PFSK-1 (cell line): ENCODE measurements at regions not wholly inside any gene's neighbourhood (a gene's known extent, or its start where the extent isn't known, plus 50 kb on each side); places are given as distances from the start of the nearest gene placed in this dataset.

ENCODE experiments used
- FOXP2 ChIP-seq: optimal IDR thresholded peaks from 2 replicates; pipeline ENCODE3; 2011; ENCODE audit warnings: borderline replicate concordance, control low read depth, inconsistent platforms; ENCODE audit not compliant: insufficient read depth; ENCODE audit errors: extremely low read length, extremely low read depth
- POLR2AphosphoS5 ChIP-seq: IDR thresholded peaks from 2 replicates; pipeline ENCODE4 v1.6.1; 2012; ENCODE audit warnings: low read depth, mild to moderate bottlenecking, control low read depth, low read length, moderate library complexity
- SIN3A ChIP-seq: IDR thresholded peaks from 2 replicates; pipeline ENCODE4 v1.6.1; 2012; ENCODE audit warnings: mild to moderate bottlenecking, low read length, moderate library complexity, borderline replicate concordance; ENCODE audit not compliant: insufficient read depth
- TAF1 ChIP-seq: IDR thresholded peaks from 2 replicates; pipeline ENCODE4 v1.6.1; 2012; ENCODE audit warnings: low read length, control low read depth, borderline replicate concordance; ENCODE audit not compliant: insufficient read depth
- TF ChIP-seq, protein P1 (sequence below), 2 experiments: IDR thresholded peaks; 2 replicates each; pipeline versions ENCODE4 v1.6.1 to v1.8.0; 2011 to 2012; ENCODE audit warnings: low read depth in 2 of 2, low read length in 2 of 2, control low read depth in 1 of 2, inconsistent platforms in 1 of 2, mild to moderate bottlenecking in 1 of 2, moderate library complexity in 1 of 2; ENCODE audit not compliant: insufficient read depth in 1 of 2

DNA sequence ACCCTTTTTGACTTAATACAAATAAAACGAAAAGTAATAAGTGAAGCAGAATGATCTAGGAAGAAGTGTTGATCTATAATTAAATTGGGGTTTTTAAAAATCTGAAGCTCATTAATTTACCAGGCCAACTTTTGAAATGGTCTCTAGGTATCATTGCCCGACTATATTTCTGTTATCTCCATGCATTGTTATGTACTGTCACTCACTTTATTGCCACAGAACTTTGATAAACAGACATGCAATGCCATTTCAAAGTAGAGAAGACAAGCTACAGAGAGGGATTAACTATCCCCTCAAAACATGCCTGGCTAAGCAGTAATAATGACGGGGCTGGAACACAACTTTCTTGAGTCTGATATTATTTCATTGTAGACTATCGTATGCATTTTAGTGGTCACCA is 147.6 kb upstream of the ITGA4 start:
- TF ChIP-seq POLR2AphosphoS5 = no peak
- TF ChIP-seq TAF1 = no peak
- TF ChIP-seq FOXP2 = no peak
- TF ChIP-seq, protein P1, sequence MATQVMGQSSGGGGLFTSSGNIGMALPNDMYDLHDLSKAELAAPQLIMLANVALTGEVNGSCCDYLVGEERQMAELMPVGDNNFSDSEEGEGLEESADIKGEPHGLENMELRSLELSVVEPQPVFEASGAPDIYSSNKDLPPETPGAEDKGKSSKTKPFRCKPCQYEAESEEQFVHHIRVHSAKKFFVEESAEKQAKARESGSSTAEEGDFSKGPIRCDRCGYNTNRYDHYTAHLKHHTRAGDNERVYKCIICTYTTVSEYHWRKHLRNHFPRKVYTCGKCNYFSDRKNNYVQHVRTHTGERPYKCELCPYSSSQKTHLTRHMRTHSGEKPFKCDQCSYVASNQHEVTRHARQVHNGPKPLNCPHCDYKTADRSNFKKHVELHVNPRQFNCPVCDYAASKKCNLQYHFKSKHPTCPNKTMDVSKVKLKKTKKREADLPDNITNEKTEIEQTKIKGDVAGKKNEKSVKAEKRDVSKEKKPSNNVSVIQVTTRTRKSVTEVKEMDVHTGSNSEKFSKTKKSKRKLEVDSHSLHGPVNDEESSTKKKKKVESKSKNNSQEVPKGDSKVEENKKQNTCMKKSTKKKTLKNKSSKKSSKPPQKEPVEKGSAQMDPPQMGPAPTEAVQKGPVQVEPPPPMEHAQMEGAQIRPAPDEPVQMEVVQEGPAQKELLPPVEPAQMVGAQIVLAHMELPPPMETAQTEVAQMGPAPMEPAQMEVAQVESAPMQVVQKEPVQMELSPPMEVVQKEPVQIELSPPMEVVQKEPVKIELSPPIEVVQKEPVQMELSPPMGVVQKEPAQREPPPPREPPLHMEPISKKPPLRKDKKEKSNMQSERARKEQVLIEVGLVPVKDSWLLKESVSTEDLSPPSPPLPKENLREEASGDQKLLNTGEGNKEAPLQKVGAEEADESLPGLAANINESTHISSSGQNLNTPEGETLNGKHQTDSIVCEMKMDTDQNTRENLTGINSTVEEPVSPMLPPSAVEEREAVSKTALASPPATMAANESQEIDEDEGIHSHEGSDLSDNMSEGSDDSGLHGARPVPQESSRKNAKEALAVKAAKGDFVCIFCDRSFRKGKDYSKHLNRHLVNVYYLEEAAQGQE (IDR thresholded peaks at IDR 0.05; ENCODE audit: insufficient read depth in 1 of 2, low read depth in 2 of 2, low read length in 2 of 2) = no peak
- TF ChIP-seq SIN3A = no peak
